ENCODE measurements at regions not wholly inside any gene's neighbourhood (a gene's known extent, or its start where the extent isn't known, plus 50 kb on each side); places are given as distances from the start of the nearest gene placed in this dataset.

DNA sequence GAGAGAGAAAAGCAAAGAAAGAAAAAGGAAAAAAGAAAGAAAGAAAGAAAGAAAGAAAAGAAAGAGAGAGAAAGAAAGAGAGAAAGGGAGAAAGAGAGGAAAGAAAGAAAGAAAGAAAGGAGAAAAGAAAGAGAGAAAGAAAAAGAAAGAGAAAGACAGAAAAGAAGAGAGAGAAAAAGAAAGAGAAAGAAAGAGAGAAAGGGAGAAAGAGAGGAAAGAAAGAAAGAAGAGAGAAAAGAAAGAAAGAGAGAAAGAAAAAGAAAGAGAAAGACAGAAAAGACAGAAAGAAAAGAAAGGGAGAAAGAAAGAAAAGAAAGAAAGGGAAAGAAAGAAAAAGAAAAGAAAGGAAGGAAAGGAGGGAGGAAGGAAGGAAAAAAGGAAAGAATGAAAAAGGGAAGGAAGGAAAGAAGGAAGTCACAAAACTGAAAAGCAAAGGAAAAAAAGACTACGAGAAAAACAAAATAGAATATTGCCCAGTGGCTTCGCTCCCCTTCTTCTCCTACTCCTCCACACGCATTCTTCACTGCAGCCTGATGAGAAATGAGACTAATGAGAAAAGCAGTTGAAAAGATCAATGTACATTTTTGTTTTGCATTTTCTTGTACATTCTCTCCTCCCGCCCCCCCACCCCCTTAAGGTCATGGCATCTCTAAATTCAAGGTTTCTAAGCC, 170.0 kb downstream of the SOD2 start:
- Histone ChIP-seq H3K9me3 (ENCODE audit: control insufficient read depth, insufficient read depth, low read depth, low read length) (no peaks in the 10 kb centered on the region), H3K36me3 (ENCODE audit: control insufficient read depth in 2 of 2, insufficient read depth in 1 of 2, low read length in 2 of 2) (no peaks in the 10 kb centered on the region), H3K27ac (ENCODE audit: extremely low read depth, low read depth, low read length) (no peak overlapping the region), H3K4me1 (ENCODE audit: control insufficient read depth, insufficient read depth, low read length) (no peaks in the 10 kb centered on the region), H3K4me3 (ENCODE audit: low read depth, low read length) (no peak overlapping the region)
- ChIA-PET CTCF (interaction anchor here (0.7 kb wide), 1 partner anchor 16 kb away, joined by 4 read pairs; no protein-coding TSS in a partner anchor), POLR2A (no interaction called here)
- TF ChIP-seq OVOL3 (tag by site-specific recombination; IDR thresholded peaks at IDR 0.05) (no peak), TCF7L2 (IDR thresholded peaks at IDR 0.05; ENCODE audit: borderline replicate concordance, low read depth, low read length) (no peak), FEZF1 (tag by site-specific recombination; IDR thresholded peaks at IDR 0.05) (no peak), PRDM1 (tag by site-specific recombination; IDR thresholded peaks at IDR 0.05) (peak; percentile 94), ZNF366 (tag by site-specific recombination; conservative IDR thresholded peaks at IDR 0.05) (peak; percentile 86)

GRCh38 chr6:159521962-159522361, 171.1 kb downstream of the SOD2 start:
- POLR2A ChIA-PET: no interaction called here
- no peaks in the 10 kb centered on the region for H3K36me3 ChIP-seq (ENCODE audit: control insufficient read depth in 2 of 2, insufficient read depth in 1 of 2, low read length in 2 of 2)
- H3K4me3 ChIP-seq (ENCODE audit: low read depth, low read length): no peak overlapping the region
- CTCF ChIA-PET: no interaction called here
- H3K4me1 ChIP-seq (ENCODE audit: control insufficient read depth, insufficient read depth, low read length): no peaks in the 10 kb centered on the region
- TF ChIP-seq ZNF664 (tag by site-specific recombination; IDR thresholded peaks at IDR 0.05) (no peak), ZNF140 (tag by site-specific recombination; IDR thresholded peaks at IDR 0.05) (no peak)
- no peak overlapping the region for H3K27ac ChIP-seq (ENCODE audit: extremely low read depth, low read depth, low read length)
- no peaks in the 10 kb centered on the region for H3K9me3 ChIP-seq (ENCODE audit: control insufficient read depth, insufficient read depth, low read depth, low read length)

GRCh38 chr6:159520002-159520401, 173.0 kb downstream of the SOD2 start:
- Histone ChIP-seq H3K36me3 (ENCODE audit: control insufficient read depth in 2 of 2, insufficient read depth in 1 of 2, low read length in 2 of 2) (no peaks in the 10 kb centered on the region), H3K27ac (ENCODE audit: extremely low read depth, low read depth, low read length) (no peak overlapping the region), H3K9me3 (ENCODE audit: control insufficient read depth, insufficient read depth, low read depth, low read length) (no peaks in the 10 kb centered on the region), H3K4me3 (ENCODE audit: low read depth, low read length) (no peak overlapping the region), H3K4me1 (ENCODE audit: control insufficient read depth, insufficient read depth, low read length) (no peaks in the 10 kb centered on the region)
- ChIA-PET CTCF (interaction anchor here (0.9 kb wide), 1 partner anchor 16 kb away, joined by 4 read pairs; no protein-coding TSS in a partner anchor), POLR2A (no interaction called here)
- TF ChIP-seq ZNF416 (tag by site-specific recombination; IDR thresholded peaks at IDR 0.05) (no peak), MZF1 (tag by site-specific recombination; IDR thresholded peaks at IDR 0.05; ENCODE audit: borderline replicate concordance) (no peak), KLF7 (tag by site-specific recombination; IDR thresholded peaks at IDR 0.05; ENCODE audit: borderline replicate concordance) (no peak), ZNF24 (tag by site-specific recombination; IDR thresholded peaks at IDR 0.05) (no peak), ZNF530 (tag by site-specific recombination; IDR thresholded peaks at IDR 0.05; ENCODE audit: low read depth) (no peak), ZNF19 (tag by site-specific recombination; IDR thresholded peaks at IDR 0.05; ENCODE audit: low read depth) (no peak), ZNF174 (tag by site-specific recombination; IDR thresholded peaks at IDR 0.05) (no peak), REST (tag by site-specific recombination; IDR thresholded peaks at IDR 0.05) (no peak), ZNF248 (tag by site-specific recombination; IDR thresholded peaks at IDR 0.05) (no peak), ZNF600 (tag by site-specific recombination; IDR thresholded peaks at IDR 0.05) (no peak), TRIM28 (IDR thresholded peaks at IDR 0.05; ENCODE audit: borderline replicate concordance, low read length) (no peak), ZNF555 (tag by site-specific recombination; conservative IDR thresholded peaks at IDR 0.05) (no peak), KLF8 (tag by site-specific recombination; IDR thresholded peaks at IDR 0.05) (no peak), ZNF398 (tag by site-specific recombination; IDR thresholded peaks at IDR 0.05) (no peak), ZSCAN5A (tag by site-specific recombination; IDR thresholded peaks at IDR 0.05) (no peak), ZNF670 (tag by site-specific recombination; IDR thresholded peaks at IDR 0.05; ENCODE audit: low read depth) (no peak), ZNF621 (tag by site-specific recombination; IDR thresholded peaks at IDR 0.05) (no peak)
- TF ChIP-seq, protein P1, sequence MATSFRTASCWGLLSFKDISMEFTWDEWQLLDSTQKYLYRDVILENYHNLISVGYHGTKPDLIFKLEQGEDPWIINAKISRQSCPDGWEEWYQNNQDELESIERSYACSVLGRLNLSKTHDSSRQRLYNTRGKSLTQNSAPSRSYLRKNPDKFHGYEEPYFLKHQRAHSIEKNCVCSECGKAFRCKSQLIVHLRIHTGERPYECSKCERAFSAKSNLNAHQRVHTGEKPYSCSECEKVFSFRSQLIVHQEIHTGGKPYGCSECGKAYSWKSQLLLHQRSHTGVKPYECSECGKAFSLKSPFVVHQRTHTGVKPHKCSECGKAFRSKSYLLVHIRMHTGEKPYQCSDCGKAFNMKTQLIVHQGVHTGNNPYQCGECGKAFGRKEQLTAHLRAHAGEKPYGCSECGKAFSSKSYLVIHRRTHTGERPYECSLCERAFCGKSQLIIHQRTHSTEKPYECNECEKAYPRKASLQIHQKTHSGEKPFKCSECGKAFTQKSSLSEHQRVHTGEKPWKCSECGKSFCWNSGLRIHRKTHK (tag by site-specific recombination; IDR thresholded peaks at IDR 0.05): no peak

All from HEK293 (cell line).